ENCODE measurements at regions not wholly inside any gene's neighbourhood (a gene's known extent, or its start where the extent isn't known, plus 50 kb on each side); places are given as distances from the start of the nearest gene placed in this dataset.
"Not testable (repeated sequence)": the region's sequence is repeated elsewhere in the genome, so short reads cannot be mapped to it uniquely, and the experiment has no call there.

GRCh38 chr10:125407000-125407502, 246.7 kb upstream of the CTBP2 start:
- Histone ChIP-seq H3K4me1 (ENCODE audit: control insufficient read depth in 1 of 2, insufficient read depth in 2 of 2, low read depth in 1 of 2, low read length in 1 of 2) (no peaks in the 10 kb centered on the region; a peak in 1 of 4 replicates), H3K27ac (ENCODE audit: low read depth in 2 of 2, low read length in 1 of 2) (no peak overlapping the region), H3K9me2 (no peaks in the 10 kb centered on the region), H3K4me2 (no peak overlapping the region), H4K20me1 (ENCODE audit: insufficient read depth) (no peaks in the 10 kb centered on the region), H3K9ac (no peak overlapping the region), H3K36me3 (replicated peaks in 1 of 2; ENCODE audit: control insufficient read depth in 1 of 2, insufficient read depth in 2 of 2, low read length in 1 of 2) (no peaks in the 10 kb centered on the region), H3K27me3 (ENCODE audit: insufficient read depth) (no peaks in the 10 kb centered on the region), H3F3A (replicated peaks; ENCODE audit: insufficient read depth) (no peaks in the 10 kb centered on the region), H3K79me2 (ENCODE audit: insufficient read depth) (no peaks in the 10 kb centered on the region), H3K9me3 (no peaks in the 10 kb centered on the region), H3K4me3 (ENCODE audit: low read depth in 2 of 2, low read length in 1 of 2) (no peak overlapping the region), H2AFZ (ENCODE audit: low read depth) (no peak overlapping the region)
- ChIA-PET POLR2A (no interaction called here), CTCF (no interaction called here)
- no peak for DNase-seq
- TF ChIP-seq SMC3 (IDR thresholded peaks at IDR 0.05; ENCODE audit: low read depth, low read length) (no peak), IRF3 (IDR thresholded peaks at IDR 0.05; ENCODE audit: low read depth, low read length) (no peak), EP300 (IDR thresholded peaks at IDR 0.05; ENCODE audit: borderline replicate concordance in 1 of 2, low read depth in 1 of 2, low read length in 1 of 2) (no peak), NRF1 (IDR thresholded peaks at IDR 0.05; ENCODE audit: low read depth, low read length) (no peak), GATA2 (CRISPR knock-in tag; IDR thresholded peaks at IDR 0.05) (no peak)
- WGBS (ENCODE audit: low lambda C conversion rate): 42% methylated on average over 2 of the region's 3 CpGs

GRCh38 chr10:125404902-125405301, 244.5 kb upstream of the CTBP2 start:
- H4K20me1 ChIP-seq (ENCODE audit: insufficient read depth); POLR2A ChIA-PET; DNase-seq; H3K9ac ChIP-seq; H3K27me3 ChIP-seq (ENCODE audit: insufficient read depth); H3F3A ChIP-seq (replicated peaks; ENCODE audit: insufficient read depth); H3K79me2 ChIP-seq (ENCODE audit: insufficient read depth); H3K9me2 ChIP-seq; H2AFZ ChIP-seq (ENCODE audit: low read depth); H3K4me2 ChIP-seq; H3K36me3 ChIP-seq (replicated peaks in 1 of 2; ENCODE audit: control insufficient read depth in 1 of 2, insufficient read depth in 2 of 2, low read length in 1 of 2); CTCF ChIA-PET; H3K27ac ChIP-seq (ENCODE audit: low read depth in 2 of 2, low read length in 1 of 2); H3K4me1 ChIP-seq (ENCODE audit: control insufficient read depth in 1 of 2, insufficient read depth in 2 of 2, low read depth in 1 of 2, low read length in 1 of 2); H3K4me3 ChIP-seq (ENCODE audit: low read depth in 2 of 2, low read length in 1 of 2); H3K9me3 ChIP-seq: not testable (repeated sequence)

GRCh38 chr10:125401462-125401861, 241.1 kb upstream of the CTBP2 start:
- Histone ChIP-seq H3K9me2 (no peaks in the 10 kb centered on the region), H3K79me2 (ENCODE audit: insufficient read depth) (no peaks in the 10 kb centered on the region), H3K4me1 (ENCODE audit: control insufficient read depth in 1 of 2, insufficient read depth in 2 of 2, low read depth in 1 of 2, low read length in 1 of 2) (no peaks in the 10 kb centered on the region), H3K4me2 (no peak overlapping the region), H4K20me1 (ENCODE audit: insufficient read depth) (no peaks in the 10 kb centered on the region), H3F3A (replicated peaks; ENCODE audit: insufficient read depth) (no peaks in the 10 kb centered on the region), H3K27ac (ENCODE audit: low read depth in 2 of 2, low read length in 1 of 2) (no peak overlapping the region), H3K36me3 (replicated peaks in 1 of 2; ENCODE audit: control insufficient read depth in 1 of 2, insufficient read depth in 2 of 2, low read length in 1 of 2) (no peaks in the 10 kb centered on the region), H3K9ac (no peak overlapping the region), H3K27me3 (ENCODE audit: insufficient read depth) (no peaks in the 10 kb centered on the region), H2AFZ (ENCODE audit: low read depth) (no peak overlapping the region), H3K4me3 (ENCODE audit: low read depth in 2 of 2, low read length in 1 of 2) (no peak overlapping the region), H3K9me3 (no peaks in the 10 kb centered on the region)
- POLR2A ChIA-PET: no interaction called here
- WGBS (ENCODE audit: low lambda C conversion rate): 28% methylated on average over 2 of the region's 2 CpGs
- CTCF ChIA-PET: no interaction called here
- no peak for DNase-seq
- TF ChIP-seq TEAD4 (IDR thresholded peaks at IDR 0.05; ENCODE audit: borderline replicate concordance, insufficient read depth): no peak
- TF ChIP-seq ELF1 (IDR thresholded peaks at IDR 0.05): no peak
- no peak for TF ChIP-seq FOXM1 (IDR thresholded peaks at IDR 0.05; ENCODE audit: low read depth)
- no peak for TF ChIP-seq FOSL2 (IDR thresholded peaks at IDR 0.05; ENCODE audit: borderline replicate concordance, low read depth)
- no peak for TF ChIP-seq NFIC (IDR thresholded peaks at IDR 0.05; ENCODE audit: borderline replicate concordance)
- no peak for TF ChIP-seq YY1 (IDR thresholded peaks at IDR 0.05; ENCODE audit: low read depth)
- no peak for TF ChIP-seq SMC3 (IDR thresholded peaks at IDR 0.05; ENCODE audit: low read depth, low read length)
- TF ChIP-seq POLR2AphosphoS5 (IDR thresholded peaks at IDR 0.05; ENCODE audit: low read depth, low read length): no peak
- TF ChIP-seq MXI1 (IDR thresholded peaks at IDR 0.05; ENCODE audit: low read depth, low read length): no peak
- TF ChIP-seq TAF1 (IDR thresholded peaks at IDR 0.05; ENCODE audit: borderline replicate concordance, low read depth, low read length): no peak
- TF ChIP-seq TCF12 (IDR thresholded peaks at IDR 0.05): no peak
- TF ChIP-seq ZBTB33 (IDR thresholded peaks at IDR 0.05; ENCODE audit: borderline replicate concordance, low read depth): no peak
- no peak for TF ChIP-seq RAD21 (IDR thresholded peaks at IDR 0.05; ENCODE audit: low read length)
- TF ChIP-seq GATA2 (CRISPR knock-in tag; IDR thresholded peaks at IDR 0.05): no peak
- TF ChIP-seq JUND (IDR thresholded peaks at IDR 0.05): no peak
- no peak for TF ChIP-seq IRF3 (IDR thresholded peaks at IDR 0.05; ENCODE audit: low read depth, low read length)
- TF ChIP-seq EZH2phosphoT487 (IDR thresholded peaks at IDR 0.05; ENCODE audit: borderline replicate concordance, low read depth): no peak
- TF ChIP-seq USF1 (IDR thresholded peaks at IDR 0.05; ENCODE audit: borderline replicate concordance, low read depth): no peak

Measured in SK-N-SH (cell line).